Astrocyte (in vitro differentiated cells and primary cell): ENCODE measurements at regions not wholly inside any gene's neighbourhood (a gene's known extent, or its start where the extent isn't known, plus 50 kb on each side); places are given as distances from the start of the nearest gene placed in this dataset.

ENCODE experiments used
- DNase-seq: peaks from one replicate; pipeline ENCODE4 v3.0.0-alpha.2; 2010; ENCODE audit warnings: low read depth
- FAIRE-seq: peaks from 2 replicates; lab custom pipeline; 2011; peaks lifted over from hg19 to GRCh38; lab: Jason Lieb, UNC
- H2AFZ ChIP-seq: 2 replicates; pipeline ENCODE4 v1.6.0; 2012; ENCODE audit warnings: low read depth, low read length, inconsistent platforms
- H3K27ac ChIP-seq: 2 replicates; pipeline ENCODE4 v1.5.1; 2011; ENCODE audit warnings: low read depth, low read length, inconsistent platforms
- H3K27me3 ChIP-seq: 2 replicates; pipeline ENCODE4 v1.6.0; 2011; ENCODE audit warnings: low read length, inconsistent platforms; ENCODE audit not compliant: insufficient read depth
- H3K36me3 ChIP-seq: 2 replicates; pipeline ENCODE4 v1.5.1; 2011; ENCODE audit warnings: low read length, inconsistent platforms; ENCODE audit not compliant: insufficient read depth
- H3K4me1 ChIP-seq: 2 replicates; pipeline ENCODE4 v1.5.1; 2011; ENCODE audit warnings: low read length, inconsistent platforms; ENCODE audit not compliant: insufficient read depth
- H3K4me2 ChIP-seq: 2 replicates; pipeline ENCODE4 v1.6.0; 2012; ENCODE audit warnings: low read length, inconsistent platforms
- H3K4me3 ChIP-seq: 2 replicates; pipeline ENCODE4 v1.5.1; 2011; ENCODE audit warnings: low read depth, mild to moderate bottlenecking, low read length, inconsistent platforms; ENCODE audit not compliant: insufficient read depth
- H3K79me2 ChIP-seq: 2 replicates; pipeline ENCODE4 v1.6.0; 2012; ENCODE audit warnings: mild to moderate bottlenecking, low read length, inconsistent platforms; ENCODE audit not compliant: insufficient read depth
- H3K9ac ChIP-seq: 2 replicates; pipeline ENCODE4 v1.6.0; 2012; ENCODE audit warnings: mild to moderate bottlenecking, low read length, inconsistent platforms
- H3K9me3 ChIP-seq: 2 replicates; pipeline ENCODE4 v1.5.1; 2012; ENCODE audit warnings: low read depth, mild to moderate bottlenecking, low read length, inconsistent platforms; ENCODE audit not compliant: insufficient read depth
- H4K20me1 ChIP-seq: 2 replicates; pipeline ENCODE4 v1.6.0; 2012; ENCODE audit warnings: low read length, inconsistent platforms; ENCODE audit not compliant: insufficient read depth
- H3K27ac Mint-ChIP-seq: one replicate; pipeline ENCODE4 v1.8.0; 2021; ENCODE audit warnings: mild to moderate bottlenecking, mixed read lengths; ENCODE audit not compliant: unreplicated experiment
- H3K27me3 Mint-ChIP-seq: one replicate; pipeline ENCODE4 v1.8.0; 2021; ENCODE audit warnings: low read depth, mixed read lengths; ENCODE audit not compliant: unreplicated experiment
- H3K36me3 Mint-ChIP-seq: one replicate; pipeline ENCODE4 v1.8.0; 2021; ENCODE audit warnings: low read depth, mixed read lengths; ENCODE audit not compliant: unreplicated experiment
- H3K4me1 Mint-ChIP-seq: one replicate; pipeline ENCODE4 v1.8.0; 2021; ENCODE audit warnings: low read depth, mixed read lengths; ENCODE audit not compliant: unreplicated experiment
- H3K4me3 Mint-ChIP-seq: one replicate; pipeline ENCODE4 v1.8.0; 2021; ENCODE audit warnings: mild to moderate bottlenecking, moderate library complexity, mixed read lengths; ENCODE audit not compliant: unreplicated experiment
- H3K9me3 Mint-ChIP-seq: one replicate; pipeline ENCODE4 v1.8.0; 2021; ENCODE audit warnings: mild to moderate bottlenecking, mixed read lengths; ENCODE audit not compliant: unreplicated experiment
- EZH2 ChIP-seq: IDR thresholded peaks from 2 replicates; pipeline ENCODE4 v1.6.1; 2012; ENCODE audit warnings: mild to moderate bottlenecking, low read length, inconsistent platforms; ENCODE audit not compliant: insufficient read depth
- TF ChIP-seq, protein P1 (sequence below): IDR thresholded peaks from 2 replicates; pipeline ENCODE4 v1.5.1; 2011; ENCODE audit warnings: low read depth, mild to moderate bottlenecking, inconsistent platforms, low read length, moderate library complexity; ENCODE audit not compliant: insufficient read depth

- Mint-ChIP-seq H3K27ac (no peak overlapping the region), H3K4me1 (no peaks in the 10 kb centered on the region), H3K4me3 (no peak overlapping the region), H3K27me3 (no peaks in the 10 kb centered on the region), H3K36me3 (no peaks in the 10 kb centered on the region), H3K9me3 (no peaks in the 10 kb centered on the region)
- no peak overlapping the region for H3K4me2 ChIP-seq
- no peaks in the 10 kb centered on the region for H4K20me1 ChIP-seq
- no peaks in the 10 kb centered on the region for H3K27me3 ChIP-seq
- H3K27ac ChIP-seq = no peak overlapping the region
- H3K79me2 ChIP-seq = no peaks in the 10 kb centered on the region
- no peaks in the 10 kb centered on the region for H3K9me3 ChIP-seq
- DNase-seq (no peak), FAIRE-seq (no peak)
- H3K9ac ChIP-seq = no peak overlapping the region
- TF ChIP-seq EZH2 = no peak
- TF ChIP-seq, protein P1, sequence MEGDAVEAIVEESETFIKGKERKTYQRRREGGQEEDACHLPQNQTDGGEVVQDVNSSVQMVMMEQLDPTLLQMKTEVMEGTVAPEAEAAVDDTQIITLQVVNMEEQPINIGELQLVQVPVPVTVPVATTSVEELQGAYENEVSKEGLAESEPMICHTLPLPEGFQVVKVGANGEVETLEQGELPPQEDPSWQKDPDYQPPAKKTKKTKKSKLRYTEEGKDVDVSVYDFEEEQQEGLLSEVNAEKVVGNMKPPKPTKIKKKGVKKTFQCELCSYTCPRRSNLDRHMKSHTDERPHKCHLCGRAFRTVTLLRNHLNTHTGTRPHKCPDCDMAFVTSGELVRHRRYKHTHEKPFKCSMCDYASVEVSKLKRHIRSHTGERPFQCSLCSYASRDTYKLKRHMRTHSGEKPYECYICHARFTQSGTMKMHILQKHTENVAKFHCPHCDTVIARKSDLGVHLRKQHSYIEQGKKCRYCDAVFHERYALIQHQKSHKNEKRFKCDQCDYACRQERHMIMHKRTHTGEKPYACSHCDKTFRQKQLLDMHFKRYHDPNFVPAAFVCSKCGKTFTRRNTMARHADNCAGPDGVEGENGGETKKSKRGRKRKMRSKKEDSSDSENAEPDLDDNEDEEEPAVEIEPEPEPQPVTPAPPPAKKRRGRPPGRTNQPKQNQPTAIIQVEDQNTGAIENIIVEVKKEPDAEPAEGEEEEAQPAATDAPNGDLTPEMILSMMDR = no peak
- no peak overlapping the region for H2AFZ ChIP-seq
- H3K4me3 ChIP-seq = no peak overlapping the region
- H3K36me3 ChIP-seq = no peaks in the 10 kb centered on the region
- no peaks in the 10 kb centered on the region for H3K4me1 ChIP-seq
Measured at GRCh38 chr6:104226790-104227446, 632.8 kb downstream of the HACE1 start.

DNA sequence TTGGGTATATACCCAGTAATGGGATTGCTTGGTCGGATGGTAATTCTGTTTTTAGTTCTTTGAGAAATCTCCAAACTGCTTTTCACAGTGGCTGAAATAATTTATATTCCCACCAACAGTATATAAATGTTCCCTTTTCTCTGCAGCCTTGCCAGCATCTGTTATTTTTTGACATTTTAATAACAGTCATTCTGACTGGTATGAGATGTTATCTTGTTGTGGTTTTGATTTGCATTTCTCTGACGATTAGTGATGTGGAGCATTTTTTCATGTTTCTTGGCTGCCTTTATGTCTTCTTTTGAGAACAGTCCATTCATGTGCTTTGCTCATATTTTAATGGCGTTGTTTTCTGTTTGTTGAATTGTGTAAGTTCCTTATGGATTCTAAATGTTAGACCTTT, 641.6 kb downstream of the HACE1 start:
- no peaks in the 10 kb centered on the region for H3K4me1 ChIP-seq
- no peaks in the 10 kb centered on the region for H4K20me1 ChIP-seq
- H3K9me3 Mint-ChIP-seq = no peaks in the 10 kb centered on the region
- H3K27ac ChIP-seq = no peak overlapping the region
- no peaks in the 10 kb centered on the region for H3K27me3 ChIP-seq
- no peaks in the 10 kb centered on the region for H3K36me3 ChIP-seq
- H3K9me3 ChIP-seq = no peaks in the 10 kb centered on the region
- no peak overlapping the region for H2AFZ ChIP-seq
- TF ChIP-seq, protein P1 = no peak
- TF ChIP-seq EZH2 = no peak
- H3K27me3 Mint-ChIP-seq = no peaks in the 10 kb centered on the region
- FAIRE-seq = no peak
- no peak overlapping the region for H3K27ac Mint-ChIP-seq
- peaks cover 3% of the 10 kb centered on the region for H3K4me1 Mint-ChIP-seq
- H3K4me3 Mint-ChIP-seq = no peak overlapping the region
- H3K79me2 ChIP-seq = no peaks in the 10 kb centered on the region
- no peak overlapping the region for H3K4me2 ChIP-seq
- no peak overlapping the region for H3K4me3 ChIP-seq
- peak; percentile 0 for DNase-seq
- H3K36me3 Mint-ChIP-seq = no peaks in the 10 kb centered on the region
- no peak overlapping the region for H3K9ac ChIP-seq

- Mint-ChIP-seq H3K9me3 (no peaks in the 10 kb centered on the region), H3K36me3 (no peaks in the 10 kb centered on the region), H3K27ac (no peak overlapping the region), H3K4me3 (no peak overlapping the region), H3K4me1 (peaks cover 3% of the 10 kb centered on the region), H3K27me3 (no peaks in the 10 kb centered on the region)
- Histone ChIP-seq H2AFZ (no peak overlapping the region), H3K4me1 (no peaks in the 10 kb centered on the region), H4K20me1 (no peaks in the 10 kb centered on the region), H3K27ac (no peak overlapping the region), H3K4me3 (no peak overlapping the region), H3K9me3 (no peaks in the 10 kb centered on the region), H3K36me3 (no peaks in the 10 kb centered on the region), H3K4me2 (no peak overlapping the region), H3K9ac (no peak overlapping the region), H3K79me2 (no peaks in the 10 kb centered on the region), H3K27me3 (no peaks in the 10 kb centered on the region)
- TF ChIP-seq, protein P1 = no peak
- TF ChIP-seq EZH2 = no peak
- DNase-seq = no peak
- no peak for FAIRE-seq
Measured at GRCh38 chr6:104214901-104215300, 644.8 kb downstream of the HACE1 start.
